ENCODE measurements at regions not wholly inside any gene's neighbourhood (a gene's known extent, or its start where the extent isn't known, plus 50 kb on each side); places are given as distances from the start of the nearest gene placed in this dataset.
A peak's percentile ranks its signal among the peaks of the same experiment; 100 is the strongest.
"Not testable (repeated sequence)": the region's sequence is repeated elsewhere in the genome, so short reads cannot be mapped to it uniquely, and the experiment has no call there.

GRCh38 chr4:87716371-87717265, 66.5 kb downstream of the DMP1 start:
- DNase-seq (no peak), ATAC-seq (peak in 3 of 4 donors; percentile 55 to 82 (median 55))
- H3K4me1 ChIP-seq: no peaks in the 10 kb centered on the region
- H3K4me3 ChIP-seq: no peak overlapping the region
- H3K27ac ChIP-seq: no peak overlapping the region
- H3K27me3 ChIP-seq: no peaks in the 10 kb centered on the region
- no peaks in the 10 kb centered on the region for H3K36me3 ChIP-seq
- TF ChIP-seq POLR2A (IDR thresholded peaks at IDR 0.05): no peak
- TF ChIP-seq, protein P1, sequence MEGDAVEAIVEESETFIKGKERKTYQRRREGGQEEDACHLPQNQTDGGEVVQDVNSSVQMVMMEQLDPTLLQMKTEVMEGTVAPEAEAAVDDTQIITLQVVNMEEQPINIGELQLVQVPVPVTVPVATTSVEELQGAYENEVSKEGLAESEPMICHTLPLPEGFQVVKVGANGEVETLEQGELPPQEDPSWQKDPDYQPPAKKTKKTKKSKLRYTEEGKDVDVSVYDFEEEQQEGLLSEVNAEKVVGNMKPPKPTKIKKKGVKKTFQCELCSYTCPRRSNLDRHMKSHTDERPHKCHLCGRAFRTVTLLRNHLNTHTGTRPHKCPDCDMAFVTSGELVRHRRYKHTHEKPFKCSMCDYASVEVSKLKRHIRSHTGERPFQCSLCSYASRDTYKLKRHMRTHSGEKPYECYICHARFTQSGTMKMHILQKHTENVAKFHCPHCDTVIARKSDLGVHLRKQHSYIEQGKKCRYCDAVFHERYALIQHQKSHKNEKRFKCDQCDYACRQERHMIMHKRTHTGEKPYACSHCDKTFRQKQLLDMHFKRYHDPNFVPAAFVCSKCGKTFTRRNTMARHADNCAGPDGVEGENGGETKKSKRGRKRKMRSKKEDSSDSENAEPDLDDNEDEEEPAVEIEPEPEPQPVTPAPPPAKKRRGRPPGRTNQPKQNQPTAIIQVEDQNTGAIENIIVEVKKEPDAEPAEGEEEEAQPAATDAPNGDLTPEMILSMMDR (IDR thresholded peaks at IDR 0.05): no peak
- H3K9me3 ChIP-seq: no peaks in the 10 kb centered on the region
- intact Hi-C loops (cut with DNase I): no loop called here
- 42% methylated on average over 5 of the region's 5 CpGs for WGBS (ENCODE audit: insufficient coverage, low coverage, low lambda C conversion rate, missing lambda C conversion rate)

DNA sequence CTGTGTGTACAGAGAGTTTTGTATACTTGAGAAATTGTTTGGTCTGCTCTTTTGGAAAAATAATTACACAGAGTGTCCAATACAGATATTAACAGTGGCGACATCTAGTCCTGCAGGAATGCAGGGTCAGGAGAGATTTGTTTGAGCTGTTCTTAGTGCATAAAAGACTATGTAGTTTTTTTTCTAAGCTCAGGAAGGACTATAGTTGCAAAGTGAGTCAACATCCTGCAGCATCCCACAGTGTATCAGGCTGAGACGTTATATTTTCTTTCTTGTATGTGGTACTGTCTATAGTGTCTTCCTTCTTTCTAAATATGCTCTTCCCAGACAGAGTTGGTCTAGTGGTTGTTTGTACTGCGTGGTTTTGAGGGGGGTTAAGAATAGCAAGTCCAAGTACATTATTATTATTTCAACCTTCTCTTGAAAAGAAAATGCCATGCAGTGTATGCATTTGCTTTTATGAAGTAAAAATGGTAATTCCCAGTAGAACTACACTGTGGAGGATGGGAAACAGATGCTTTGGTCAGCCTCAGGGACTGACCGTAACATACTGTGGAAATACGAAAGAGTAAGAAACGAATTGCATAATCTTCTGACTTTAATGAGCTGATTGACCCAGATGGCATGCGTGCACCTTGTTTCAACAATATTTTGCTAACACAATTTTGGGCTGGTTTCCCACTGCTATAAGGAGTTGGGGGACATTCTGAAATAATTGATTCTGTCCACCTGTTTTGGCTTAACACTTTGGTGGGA, 67.4 kb downstream of the DMP1 start:
- no peak for DNase-seq

GRCh38 chr4:87718217-87718835, 68.2 kb downstream of the DMP1 start:
- no peak for TF ChIP-seq POLR2A (IDR thresholded peaks at IDR 0.05)
- TF ChIP-seq, protein P1 (IDR thresholded peaks at IDR 0.05): no peak
- no peak for ATAC-seq
- Histone ChIP-seq H3K27ac (no peak overlapping the region), H3K27me3 (no peaks in the 10 kb centered on the region), H3K4me3 (no peak overlapping the region), H3K9me3 (no peaks in the 10 kb centered on the region), H3K36me3 (no peaks in the 10 kb centered on the region), H3K4me1 (no peaks in the 10 kb centered on the region)
- intact Hi-C loops (cut with DNase I): no loop called here
- no peak for DNase-seq
- WGBS (ENCODE audit: insufficient coverage, low coverage, low lambda C conversion rate, missing lambda C conversion rate): 48% methylated on average over 4 of the region's 5 CpGs

More for the DNA sequence above, 67.4 kb downstream of the DMP1 start:
- no peak overlapping the region for H3K4me3 ChIP-seq
- H3K4me1 ChIP-seq: no peaks in the 10 kb centered on the region
- H3K27me3 ChIP-seq: no peaks in the 10 kb centered on the region
- ATAC-seq: peak in 3 of 4 donors; percentile 20 to 32 (median 30)
- no peaks in the 10 kb centered on the region for H3K36me3 ChIP-seq
- H3K9me3 ChIP-seq: no peaks in the 10 kb centered on the region
- no peak for TF ChIP-seq POLR2A (IDR thresholded peaks at IDR 0.05)
- TF ChIP-seq, protein P1 (IDR thresholded peaks at IDR 0.05): no peak
- H3K27ac ChIP-seq: no peak overlapping the region
- WGBS (ENCODE audit: insufficient coverage, low coverage, low lambda C conversion rate, missing lambda C conversion rate): 44% methylated on average over 7 of the region's 7 CpGs
- intact Hi-C loops (cut with DNase I): no loop called here

DNA sequence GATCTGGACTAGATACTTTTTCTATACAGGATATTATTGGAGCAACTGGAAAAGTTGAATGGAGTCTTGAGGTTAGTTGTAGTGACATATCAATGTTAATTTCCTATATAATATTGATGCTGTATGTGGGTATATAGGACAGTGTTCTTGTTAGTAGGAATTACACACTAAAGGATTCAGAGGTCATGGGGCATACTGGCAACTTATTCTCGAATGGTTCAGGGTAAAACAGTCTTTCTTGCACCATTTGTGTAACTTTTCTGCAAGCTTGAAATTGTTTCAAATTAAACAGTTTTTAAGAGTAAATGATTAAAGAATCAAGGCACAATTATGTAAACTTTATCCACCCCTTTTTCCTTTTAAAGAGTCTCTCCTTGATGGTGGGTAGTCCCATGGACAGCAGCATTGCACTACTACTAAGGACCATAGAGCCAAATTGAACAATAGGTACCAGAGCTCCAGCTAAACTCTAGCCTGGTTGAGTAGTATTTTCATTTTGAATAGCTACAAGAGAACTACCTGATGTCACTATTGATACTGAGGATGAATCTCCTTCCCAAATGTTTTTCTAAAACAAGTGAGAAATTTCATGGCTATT, 70.1 kb downstream of the DMP1 start:
- Histone ChIP-seq H3K9me3 (no peaks in the 10 kb centered on the region), H3K36me3 (no peaks in the 10 kb centered on the region), H3K4me1 (no peaks in the 10 kb centered on the region), H3K27ac (no peak overlapping the region), H3K27me3 (no peaks in the 10 kb centered on the region), H3K4me3 (no peak overlapping the region)
- TF ChIP-seq POLR2A (IDR thresholded peaks at IDR 0.05): no peak
- TF ChIP-seq, protein P1 (IDR thresholded peaks at IDR 0.05): no peak
- intact Hi-C loops (cut with DNase I): no loop called here
- ATAC-seq (peak in 2 of 4 donors; percentile 40 to 65), DNase-seq (no peak)
- 44% methylated on average over 1 of the region's 1 CpG for WGBS (ENCODE audit: insufficient coverage, low coverage, low lambda C conversion rate, missing lambda C conversion rate)

GRCh38 chr4:87725287-87725686, 74.1 kb upstream of the IBSP start:
- H3K27ac ChIP-seq; H3K4me1 ChIP-seq; DNase-seq; H3K4me3 ChIP-seq; ATAC-seq; H3K27me3 ChIP-seq; H3K36me3 ChIP-seq; H3K9me3 ChIP-seq; intact Hi-C loops (cut with DNase I): not testable (repeated sequence)
- WGBS (ENCODE audit: insufficient coverage, low coverage, low lambda C conversion rate, missing lambda C conversion rate): 50% methylated on average over 1 of the region's 1 CpG
